GM18520 (cell line): ENCODE measurements at regions not wholly inside any gene's neighbourhood (a gene's known extent, or its start where the extent isn't known, plus 50 kb on each side); places are given as distances from the start of the nearest gene placed in this dataset.
A peak's percentile ranks its signal among the peaks of the same experiment; 100 is the strongest.

Experiments used
- ATAC-seq: cut with Tn5 transposase; IDR thresholded peaks from one replicate; pipeline ENCODE4 v1.9.1; 2021; ENCODE audit not compliant: unreplicated experiment

- peak; percentile 97 for ATAC-seq
Measured at GRCh38 chr18:60146220-60146960, 226.2 kb downstream of the MC4R start.

DNA sequence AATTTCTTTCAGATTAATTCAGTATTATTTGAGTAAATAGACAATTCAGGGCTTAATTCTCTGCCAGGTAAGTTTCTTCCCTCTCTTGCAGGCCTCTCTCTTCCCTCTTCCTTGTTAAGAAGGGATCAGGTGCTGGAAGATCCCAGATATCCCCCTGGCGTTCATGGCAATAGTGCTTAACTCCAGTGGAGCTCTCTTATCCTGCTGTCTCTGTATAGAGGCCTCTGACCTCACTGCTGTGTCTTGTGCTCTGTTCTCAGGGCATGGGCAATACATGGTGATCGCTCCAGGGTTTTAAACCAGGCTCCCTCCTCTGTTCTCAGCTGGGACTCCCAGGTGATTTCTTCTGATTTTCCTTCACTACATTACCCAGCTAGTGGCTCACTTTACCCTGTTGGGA, 226.8 kb downstream of the MC4R start:
- no peak for ATAC-seq

- no peak for ATAC-seq
Measured at GRCh38 chr18:60134806-60135205, 235.0 kb downstream of the PMAIP1 start.

DNA sequence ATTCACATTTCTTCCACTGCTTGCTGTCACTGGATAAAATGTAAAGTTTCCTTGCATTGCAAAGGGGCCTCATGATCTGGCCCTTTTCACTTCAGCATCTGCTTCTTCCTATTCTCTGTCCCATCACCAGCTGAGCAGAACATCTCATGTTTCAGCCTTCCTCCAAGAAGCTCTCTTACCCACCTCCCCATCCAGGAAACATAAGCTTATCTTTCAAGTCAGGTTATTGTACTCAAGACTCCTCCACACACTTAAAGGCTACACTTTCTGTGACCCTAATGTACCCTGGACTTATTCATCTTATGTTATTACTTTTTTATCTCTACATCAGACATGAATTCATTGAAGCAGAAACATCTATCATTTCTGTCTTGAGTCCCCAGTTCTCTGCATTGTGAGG, 230.5 kb downstream of the PMAIP1 start:
- ATAC-seq: no peak

- ATAC-seq: no peak
Measured at GRCh38 chr18:60123031-60123430, 223.2 kb downstream of the PMAIP1 start.

- no peak for ATAC-seq
Measured at GRCh38 chr18:60122339-60122738, 222.5 kb downstream of the PMAIP1 start.

- ATAC-seq: no peak
Measured at GRCh38 chr18:60120231-60120750, 220.5 kb downstream of the PMAIP1 start.

DNA sequence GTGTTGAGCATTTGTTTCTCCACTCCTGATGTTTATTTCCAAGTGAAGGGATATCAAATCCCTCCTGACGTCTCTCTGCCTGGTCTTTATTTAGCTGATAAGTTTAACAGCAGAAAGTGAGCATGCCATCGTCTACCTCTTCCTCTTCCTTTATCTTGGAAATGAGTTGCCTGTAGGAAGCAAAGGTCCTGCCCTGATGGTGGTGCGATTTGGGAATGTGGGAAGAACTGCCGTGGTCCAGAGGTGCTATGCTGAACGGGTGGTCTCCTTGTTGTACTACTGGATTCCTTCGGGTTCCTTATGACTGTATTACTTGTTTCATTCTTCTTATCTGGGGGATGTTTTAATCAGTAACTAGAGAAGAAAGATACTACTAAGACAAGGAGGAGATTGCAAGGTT, 217.5 kb downstream of the PMAIP1 start:
- ATAC-seq: no peak

GRCh38 chr18:60113396-60113795, 213.6 kb downstream of the PMAIP1 start:
- no peak for ATAC-seq

GRCh38 chr18:60112369-60112768, 212.6 kb downstream of the PMAIP1 start:
- no peak for ATAC-seq

GRCh38 chr18:60111525-60111924, 211.7 kb downstream of the PMAIP1 start:
- no peak for ATAC-seq

DNA sequence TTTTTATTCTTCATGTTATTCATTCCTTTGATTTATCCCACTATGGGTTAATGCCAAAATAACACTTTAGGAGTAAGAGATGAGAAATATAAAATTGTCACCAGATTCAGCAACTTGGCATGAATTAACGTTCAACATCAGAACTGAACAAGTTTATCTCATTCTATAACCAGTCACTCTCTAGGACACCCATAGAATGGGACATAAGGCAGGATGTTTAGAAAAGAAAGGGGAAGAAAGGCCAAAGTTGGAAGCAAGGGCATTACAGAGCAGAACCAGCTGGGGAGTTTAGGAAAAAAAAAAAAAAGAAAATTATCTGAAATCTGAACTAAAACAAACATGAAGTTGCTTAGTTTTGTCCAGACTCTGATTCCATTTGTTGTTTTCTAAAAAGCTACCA, 211.0 kb downstream of the PMAIP1 start:
- ATAC-seq: no peak

DNA sequence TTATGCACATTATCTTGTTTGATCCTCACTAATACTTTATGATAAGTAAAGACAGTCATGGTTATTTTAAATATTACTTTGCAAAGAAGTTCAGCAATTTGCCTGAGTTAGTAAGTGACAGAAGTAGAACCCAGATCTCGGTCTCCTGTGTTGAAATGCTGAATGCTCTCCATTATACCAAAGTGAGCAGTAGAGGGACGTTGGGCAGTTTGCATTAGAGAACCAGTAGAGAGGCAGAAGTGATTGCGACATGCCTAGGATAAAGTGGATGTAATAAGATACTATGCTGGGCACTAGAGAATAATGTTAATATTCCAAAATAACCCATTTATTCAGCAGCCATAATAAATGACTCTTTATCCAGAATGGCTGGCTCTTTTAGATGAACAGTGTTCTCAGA, 201.0 kb downstream of the PMAIP1 start:
- ATAC-seq: no peak

GRCh38 chr18:60099709-60100108, 199.9 kb downstream of the PMAIP1 start:
- ATAC-seq: no peak

DNA sequence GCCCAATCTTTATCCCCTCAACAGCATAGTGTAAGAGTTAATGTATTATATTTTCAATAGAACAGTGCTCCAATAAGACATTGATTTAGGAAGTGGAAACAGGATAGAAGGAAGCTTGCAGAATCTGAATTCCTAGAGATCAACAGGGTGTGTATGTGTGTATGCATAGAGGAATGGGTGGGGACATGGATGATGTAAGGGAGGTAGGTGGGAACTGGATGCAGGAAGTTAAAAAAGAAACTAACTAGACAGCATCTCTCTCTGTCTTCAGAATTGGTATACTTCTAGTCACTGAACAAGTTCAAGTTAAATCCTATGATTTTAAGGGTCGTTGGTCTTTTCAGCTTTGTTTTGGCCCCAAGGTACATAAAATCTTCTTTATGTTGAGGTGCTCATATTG, 196.6 kb downstream of the PMAIP1 start:
- ATAC-seq: no peak

DNA sequence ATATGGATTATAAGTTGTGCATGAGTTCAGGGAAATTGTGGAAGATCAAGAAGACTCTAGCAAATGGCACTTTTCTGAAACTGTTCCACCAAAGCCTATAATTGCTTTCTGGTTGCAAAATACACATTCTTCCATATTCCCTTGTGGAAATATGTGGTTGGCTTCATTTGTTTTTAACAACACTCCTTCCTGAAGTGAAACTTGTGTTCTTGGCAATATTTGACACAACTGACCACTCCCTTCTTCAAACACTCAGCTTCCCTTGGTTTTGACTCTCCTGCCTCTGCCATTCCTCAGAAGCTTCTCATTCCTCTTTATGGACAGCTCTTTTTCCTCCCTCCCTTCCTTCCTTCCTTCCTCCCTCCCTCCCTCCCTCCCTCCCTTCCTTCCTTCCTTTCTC, 192.3 kb downstream of the PMAIP1 start:
- ATAC-seq: no peak

GRCh38 chr18:60090170-60090569, 190.4 kb downstream of the PMAIP1 start:
- ATAC-seq: no peak

DNA sequence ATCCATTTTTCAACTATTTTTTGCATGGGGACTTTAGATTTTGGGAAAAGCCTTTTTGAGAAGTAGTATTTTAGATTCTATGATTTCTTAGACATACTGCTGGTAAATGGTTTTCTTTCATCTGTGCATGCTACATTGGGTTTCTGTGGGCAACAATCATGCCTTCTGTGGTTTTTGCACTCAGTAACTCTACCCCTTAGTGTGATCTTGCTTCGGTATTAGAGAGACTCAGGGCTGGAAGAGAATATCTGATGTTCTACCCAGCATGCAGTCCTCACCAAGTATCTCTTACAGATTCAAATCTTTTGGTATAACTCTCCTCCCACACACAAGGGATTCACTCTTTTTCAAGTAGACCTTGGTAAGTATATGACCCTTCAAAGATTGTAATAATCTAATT, 183.0 kb downstream of the PMAIP1 start:
- ATAC-seq: peak; percentile 89

- ATAC-seq: no peak
Measured at GRCh38 chr18:60082282-60082681, 182.5 kb downstream of the PMAIP1 start.

DNA sequence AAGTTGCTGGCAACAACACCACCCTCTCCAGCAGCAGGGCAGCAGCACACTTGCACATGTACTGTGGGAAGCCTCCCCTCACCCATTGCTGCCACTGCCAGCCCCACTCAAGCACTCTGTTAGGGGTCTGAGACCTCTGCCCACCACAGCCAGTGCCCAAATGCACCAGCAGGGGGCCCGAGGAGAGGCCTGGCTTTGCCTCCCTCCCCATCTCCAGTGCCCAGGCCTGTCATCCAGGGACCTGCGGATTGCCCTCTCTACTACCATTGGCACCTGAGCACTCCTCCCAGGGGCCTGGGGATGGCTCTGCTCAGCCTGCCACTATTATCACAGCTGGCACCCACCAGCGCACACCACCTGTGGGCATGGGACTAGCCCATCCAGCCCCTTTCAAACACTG, 175.7 kb downstream of the PMAIP1 start:
- no peak for ATAC-seq

GRCh38 chr18:60070631-60071030, 170.8 kb downstream of the PMAIP1 start:
- ATAC-seq: no peak

- no peak for ATAC-seq
Measured at GRCh38 chr18:60069145-60069544, 169.3 kb downstream of the PMAIP1 start.
